Type B pancreatic cell (in vitro differentiated cells): ENCODE measurements at regions not wholly inside any gene's neighbourhood (a gene's known extent, or its start where the extent isn't known, plus 50 kb on each side); places are given as distances from the start of the nearest gene placed in this dataset.
A peak's percentile ranks its signal among the peaks of the same experiment; 100 is the strongest.

Source experiments
- DNase-seq: peaks from one replicate; pipeline ENCODE4 v3.0.0; 2021; ENCODE audit warnings: mixed read lengths; ENCODE audit not compliant: unreplicated experiment; ENCODE audit errors: extremely low spot score
- H3K27ac Mint-ChIP-seq: 2 replicates; pipeline ENCODE4 v1.8.0; 2021; ENCODE audit warnings: mild to moderate bottlenecking, mixed read lengths
- H3K27me3 Mint-ChIP-seq: 2 replicates; pipeline ENCODE4 v1.8.0; 2021; ENCODE audit warnings: mixed read lengths
- H3K36me3 Mint-ChIP-seq: 2 replicates; pipeline ENCODE4 v1.8.0; 2021; ENCODE audit warnings: mixed read lengths
- H3K4me1 Mint-ChIP-seq: one replicate; pipeline ENCODE4 v1.8.0; 2021; ENCODE audit warnings: mixed read lengths; ENCODE audit not compliant: unreplicated experiment
- H3K4me3 Mint-ChIP-seq: 2 replicates; pipeline ENCODE4 v1.8.0; 2021; ENCODE audit warnings: mild to moderate bottlenecking, mixed read lengths
- H3K9me3 Mint-ChIP-seq: 2 replicates; pipeline ENCODE4 v1.8.0; 2021; ENCODE audit warnings: mixed read lengths
- TF ChIP-seq, protein P1 (sequence below): fragments of 200-600 bp; sonication (generic); conservative IDR thresholded peaks from 2 replicates; pipeline ENCODE4 v1.5.0; 2021; ENCODE audit warnings: antibody characterized with exemption, mild to moderate bottlenecking

DNA sequence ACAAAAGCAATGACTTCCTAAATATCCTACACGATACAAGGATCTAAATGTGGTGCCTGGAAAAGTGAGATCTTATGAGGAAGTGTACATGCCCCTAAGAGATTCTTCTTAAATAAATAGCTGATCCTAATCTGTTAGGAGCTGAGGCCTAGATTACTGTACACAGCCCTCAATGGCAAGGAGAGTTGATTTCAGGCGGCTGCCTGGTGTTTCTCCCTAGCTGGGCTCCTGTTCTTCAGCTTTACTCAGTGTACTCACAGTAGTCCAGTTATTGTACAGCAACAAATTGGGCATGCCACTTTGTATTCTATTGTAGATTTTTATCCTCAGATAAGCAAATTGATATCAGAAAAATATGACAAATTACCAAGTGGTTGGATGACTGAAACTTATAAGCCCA is 358.2 kb upstream of the PDGFD start:
- DNase-seq, result no peak
- Mint-ChIP-seq H3K36me3 (no peaks in the 10 kb centered on the region), H3K9me3 (no peaks in the 10 kb centered on the region), H3K27ac (no peak overlapping the region), H3K4me1 (peaks cover 8% of the 10 kb centered on the region), H3K4me3 (no peak overlapping the region), H3K27me3 (no peaks in the 10 kb centered on the region)
- TF ChIP-seq, protein P1, sequence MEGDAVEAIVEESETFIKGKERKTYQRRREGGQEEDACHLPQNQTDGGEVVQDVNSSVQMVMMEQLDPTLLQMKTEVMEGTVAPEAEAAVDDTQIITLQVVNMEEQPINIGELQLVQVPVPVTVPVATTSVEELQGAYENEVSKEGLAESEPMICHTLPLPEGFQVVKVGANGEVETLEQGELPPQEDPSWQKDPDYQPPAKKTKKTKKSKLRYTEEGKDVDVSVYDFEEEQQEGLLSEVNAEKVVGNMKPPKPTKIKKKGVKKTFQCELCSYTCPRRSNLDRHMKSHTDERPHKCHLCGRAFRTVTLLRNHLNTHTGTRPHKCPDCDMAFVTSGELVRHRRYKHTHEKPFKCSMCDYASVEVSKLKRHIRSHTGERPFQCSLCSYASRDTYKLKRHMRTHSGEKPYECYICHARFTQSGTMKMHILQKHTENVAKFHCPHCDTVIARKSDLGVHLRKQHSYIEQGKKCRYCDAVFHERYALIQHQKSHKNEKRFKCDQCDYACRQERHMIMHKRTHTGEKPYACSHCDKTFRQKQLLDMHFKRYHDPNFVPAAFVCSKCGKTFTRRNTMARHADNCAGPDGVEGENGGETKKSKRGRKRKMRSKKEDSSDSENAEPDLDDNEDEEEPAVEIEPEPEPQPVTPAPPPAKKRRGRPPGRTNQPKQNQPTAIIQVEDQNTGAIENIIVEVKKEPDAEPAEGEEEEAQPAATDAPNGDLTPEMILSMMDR, result no peak

DNA sequence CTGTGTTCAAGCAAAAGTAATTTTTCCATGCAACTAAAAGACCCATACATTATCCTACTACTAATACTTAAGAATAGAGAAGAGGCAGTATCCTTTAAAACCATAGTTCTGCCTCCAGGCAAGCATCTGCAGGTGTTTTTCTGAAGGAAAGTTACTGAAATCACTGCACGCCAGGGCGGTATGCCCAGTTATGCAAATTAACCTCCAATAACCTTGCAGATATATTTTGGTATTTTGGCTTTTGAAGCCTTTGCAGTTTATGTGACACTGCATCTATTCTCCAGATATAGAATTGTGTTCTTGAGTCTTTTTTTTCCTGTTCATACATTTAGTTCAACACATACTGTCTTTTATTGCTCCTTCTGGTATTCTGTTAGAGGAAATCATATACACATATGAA is 346.2 kb upstream of the PDGFD start:
- no peaks in the 10 kb centered on the region for H3K9me3 Mint-ChIP-seq
- no peaks in the 10 kb centered on the region for H3K36me3 Mint-ChIP-seq
- TF ChIP-seq, protein P1, result no peak
- no peaks in the 10 kb centered on the region for H3K4me1 Mint-ChIP-seq
- no peaks in the 10 kb centered on the region for H3K27me3 Mint-ChIP-seq
- H3K27ac Mint-ChIP-seq, result no peak overlapping the region
- no peak for DNase-seq
- H3K4me3 Mint-ChIP-seq, result no peak overlapping the region

DNA sequence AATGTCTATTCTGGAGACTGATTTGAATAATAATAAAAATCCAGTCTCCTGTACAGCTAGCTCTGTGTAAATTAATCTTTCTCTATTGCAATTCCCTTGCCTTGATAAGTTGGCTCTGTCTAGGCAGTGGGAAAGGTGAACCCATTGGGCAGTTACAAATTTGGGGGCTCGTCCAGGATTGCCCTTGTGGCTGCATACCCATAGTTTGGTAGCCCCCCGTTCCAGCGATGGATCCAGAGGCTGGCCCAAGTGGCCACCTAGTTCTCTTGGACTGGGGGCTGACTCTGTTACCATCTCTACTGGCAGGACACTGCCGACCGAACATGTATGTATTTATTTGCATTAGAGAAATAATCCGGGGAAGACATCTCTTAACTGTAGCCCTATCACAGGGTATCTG is 326.2 kb upstream of the PDGFD start:
- no peak for DNase-seq
- no peaks in the 10 kb centered on the region for H3K27me3 Mint-ChIP-seq
- H3K36me3 Mint-ChIP-seq, result no peaks in the 10 kb centered on the region
- peaks cover 10% of the 10 kb centered on the region for H3K4me1 Mint-ChIP-seq
- H3K9me3 Mint-ChIP-seq, result peaks cover 8% of the 10 kb centered on the region
- no peak overlapping the region for H3K27ac Mint-ChIP-seq
- H3K4me3 Mint-ChIP-seq, result no peak overlapping the region
- TF ChIP-seq, protein P1, result no peak

DNA sequence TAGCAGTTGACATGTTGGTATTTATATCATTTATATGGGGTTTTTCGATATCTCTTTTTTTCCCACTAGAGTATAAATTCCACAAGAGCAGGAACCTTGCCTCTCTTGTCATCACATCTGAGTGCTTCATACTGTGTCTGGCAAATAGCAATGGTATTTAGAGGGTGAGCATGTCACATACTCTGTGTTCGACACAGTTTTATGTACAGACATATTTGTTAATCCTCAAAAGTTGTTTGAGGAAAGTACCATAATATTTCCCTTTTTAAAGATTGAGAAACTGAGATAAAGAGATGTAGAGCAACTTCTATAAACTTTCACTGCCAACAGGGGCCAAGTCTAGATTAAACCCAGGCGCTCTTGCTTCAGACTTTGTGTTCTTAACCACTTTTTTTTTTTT is 324.6 kb upstream of the PDGFD start:
- H3K27me3 Mint-ChIP-seq, result no peaks in the 10 kb centered on the region

DNA sequence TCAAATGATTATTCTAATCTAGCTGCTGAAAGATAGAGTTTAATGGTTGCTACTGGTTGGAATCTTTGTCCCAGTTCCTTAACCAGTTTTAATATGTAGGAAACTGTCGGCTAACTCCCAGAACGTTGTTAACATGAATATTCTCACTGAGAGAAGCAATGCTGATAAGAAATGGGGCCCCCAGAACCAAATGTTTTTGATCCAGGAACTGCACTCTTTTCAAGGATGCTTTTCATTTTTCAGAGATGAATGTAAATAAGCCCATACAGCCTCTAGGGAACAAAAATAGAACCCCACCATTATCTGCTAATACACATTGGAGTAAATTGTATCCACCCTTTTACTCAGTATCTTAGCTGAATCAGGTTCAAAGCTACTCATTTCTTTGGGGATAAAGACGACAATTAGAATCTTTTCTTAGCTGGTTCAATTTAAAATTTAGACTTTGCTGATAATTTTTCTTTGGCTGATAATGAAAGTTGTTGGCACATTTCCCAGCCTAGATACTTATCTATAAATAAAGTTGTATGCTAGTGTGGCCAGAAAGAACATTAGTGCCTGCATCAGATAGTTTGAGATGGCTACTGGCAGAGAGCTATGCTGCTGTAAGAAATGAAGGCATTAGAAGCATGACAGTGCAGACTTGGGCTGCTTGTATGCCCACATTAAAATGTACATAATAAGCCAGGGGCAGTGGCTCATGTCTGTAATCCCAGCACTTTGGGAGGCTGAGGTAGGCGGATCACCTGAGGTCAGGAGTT is 323.3 kb upstream of the PDGFD start:
- Mint-ChIP-seq H3K4me3 (no peak overlapping the region), H3K4me1 (peaks cover 14% of the 10 kb centered on the region), H3K27me3 (no peaks in the 10 kb centered on the region), H3K9me3 (peaks cover 13% of the 10 kb centered on the region), H3K36me3 (no peaks in the 10 kb centered on the region), H3K27ac (peak overlapping the region; percentile 21)
- TF ChIP-seq, protein P1, result no peak
- no peak for DNase-seq

More for the DNA sequence above, 324.6 kb upstream of the PDGFD start:
- H3K9me3 Mint-ChIP-seq, result peaks cover 8% of the 10 kb centered on the region
- no peak overlapping the region for H3K4me3 Mint-ChIP-seq
- H3K36me3 Mint-ChIP-seq, result no peaks in the 10 kb centered on the region
- no peak overlapping the region for H3K27ac Mint-ChIP-seq
- H3K4me1 Mint-ChIP-seq, result peaks cover 14% of the 10 kb centered on the region
- DNase-seq, result no peak
- TF ChIP-seq, protein P1, result no peak
